Gastrocnemius medialis (tissue), 4 donors: ENCODE measurements at regions not wholly inside any gene's neighbourhood (a gene's known extent, or its start where the extent isn't known, plus 50 kb on each side); places are given as distances from the start of the nearest gene placed in this dataset.

Source experiments
- CTCF ChIP-seq, 5 experiments: fragments of 450-650 bp in 3 of 5; fragments of 200-600 bp in 2 of 5; sonication (generic) in 2 of 5; IDR thresholded peaks in 4 of 5; conservative IDR thresholded peaks in 1 of 5; 1 replicate in 4 of 5; 2 replicates in 1 of 5; pipeline ENCODE4 v1.5.1; 2016 to 2019; ENCODE audit warnings: antibody characterized with exemption in 5 of 5, mild to moderate bottlenecking in 3 of 5, moderate library complexity in 3 of 5
- POLR2A ChIP-seq, 2 donors: fragments of 450-650 bp; IDR thresholded peaks; one replicate each; pipeline ENCODE4 v1.6.1; 2017; ENCODE audit warnings: antibody characterized with exemption in 2 of 2, mild to moderate bottlenecking in 2 of 2, moderate library complexity in 2 of 2

GRCh38 chr4:81704461-81704860 lies 232.8 kb upstream of the RASGEF1B start:
- TF ChIP-seq CTCF (IDR thresholded peaks at IDR 0.05 in 4 of 5, conservative IDR thresholded peaks at IDR 0.05 in 1 of 5): no peak
- no peak for TF ChIP-seq POLR2A (IDR thresholded peaks at IDR 0.05)
